Spinal cord (tissue), 9 donors: ENCODE measurements at regions not wholly inside any gene's neighbourhood (a gene's known extent, or its start where the extent isn't known, plus 50 kb on each side); places are given as distances from the start of the nearest gene placed in this dataset.
A peak's percentile ranks its signal among the peaks of the same experiment; 100 is the strongest.

Source experiments
- DNase-seq, 6 donors: peaks; one replicate each; pipeline versions ENCODE4 v3.0.0 to v3.0.0-alpha.2; 2013 to 2015; ENCODE audit warnings: low spot score in 6 of 6, low read depth in 4 of 6
- H3K27ac ChIP-seq: one replicate; pipeline ENCODE4 v1.5.1; 2013; ENCODE audit warnings: low read depth, low read length, control low read depth
- H3K27me3 ChIP-seq: one replicate; pipeline ENCODE4 v1.6.1; 2013; ENCODE audit warnings: low read length; ENCODE audit not compliant: control insufficient read depth, insufficient read depth
- H3K36me3 ChIP-seq: one replicate; pipeline ENCODE4 v1.6.1; 2013; ENCODE audit warnings: low read length; ENCODE audit not compliant: control insufficient read depth, insufficient read depth
- H3K4me1 ChIP-seq: one replicate; pipeline ENCODE4 v1.6.1; 2013; ENCODE audit warnings: low read length; ENCODE audit not compliant: control insufficient read depth, insufficient read depth
- H3K4me3 ChIP-seq: one replicate; pipeline ENCODE4 v1.5.1; 2013; ENCODE audit warnings: low read depth, low read length, control low read depth
- H3K9me3 ChIP-seq: one replicate; pipeline ENCODE4 v1.6.1; 2013; ENCODE audit warnings: low read length; ENCODE audit not compliant: control insufficient read depth, insufficient read depth
- WGBS: methylation state at CpG from one replicate; pipeline ENCODE4 v1.1.5; 2013; ENCODE audit warnings: missing lambda C conversion rate; ENCODE audit not compliant: insufficient coverage; 5-methylcytosine and 5-hydroxymethylcytosine counted together
- donor health status: healthy.

- DNase-seq, result no peak
- Histone ChIP-seq H3K36me3 (no peaks in the 10 kb centered on the region), H3K4me3 (no peak overlapping the region), H3K27ac (no peak overlapping the region), H3K4me1 (no peaks in the 10 kb centered on the region), H3K27me3 (no peaks in the 10 kb centered on the region), H3K9me3 (peaks cover under 1% of the 10 kb centered on the region)
Observed at GRCh38 chr3:117903226-117903625, 1131.4 kb downstream of the IGSF11 start.

- Histone ChIP-seq H3K36me3 (no peaks in the 10 kb centered on the region), H3K4me1 (no peaks in the 10 kb centered on the region), H3K27me3 (no peaks in the 10 kb centered on the region), H3K27ac (no peak overlapping the region), H3K9me3 (no peaks in the 10 kb centered on the region), H3K4me3 (no peak overlapping the region)
- peak in 2 of 6 donors; percentile 10 to 41 for DNase-seq
- 40% methylated on average over 1 of the region's 3 CpGs for WGBS
Observed at GRCh38 chr3:117910820-117911521, 1123.7 kb downstream of the IGSF11 start.

- H3K36me3 ChIP-seq, result no peaks in the 10 kb centered on the region
- H3K4me1 ChIP-seq, result no peaks in the 10 kb centered on the region
- H3K27me3 ChIP-seq, result no peaks in the 10 kb centered on the region
- H3K9me3 ChIP-seq, result no peaks in the 10 kb centered on the region
- WGBS, result no CpG with 5 or more reads among the region's 2 CpGs
- DNase-seq, result no peak
- no peak overlapping the region for H3K27ac ChIP-seq
- H3K4me3 ChIP-seq, result no peak overlapping the region
Observed at GRCh38 chr3:117912352-117912751, 1122.3 kb downstream of the IGSF11 start.

- Histone ChIP-seq H3K9me3 (no peaks in the 10 kb centered on the region), H3K4me3 (no peak overlapping the region), H3K36me3 (no peaks in the 10 kb centered on the region), H3K27me3 (no peaks in the 10 kb centered on the region), H3K4me1 (no peaks in the 10 kb centered on the region), H3K27ac (no peak overlapping the region)
- DNase-seq, result peak in 1 of 6 donors; percentile 46
- 94% methylated on average over 3 of the region's 8 CpGs for WGBS
Observed at GRCh38 chr3:117914540-117915100, 1120.0 kb downstream of the IGSF11 start.

GRCh38 chr3:117916839-117917238 is 1117.8 kb downstream of the IGSF11 start:
- no peaks in the 10 kb centered on the region for H3K9me3 ChIP-seq
- no peaks in the 10 kb centered on the region for H3K27me3 ChIP-seq
- H3K4me3 ChIP-seq, result no peak overlapping the region
- H3K27ac ChIP-seq, result no peak overlapping the region
- WGBS, result no CpG with 5 or more reads among the region's 2 CpGs
- H3K4me1 ChIP-seq, result peaks cover 3% of the 10 kb centered on the region
- no peak for DNase-seq
- no peaks in the 10 kb centered on the region for H3K36me3 ChIP-seq

- H3K4me1 ChIP-seq, result peaks cover 9% of the 10 kb centered on the region
- H3K4me3 ChIP-seq, result no peak overlapping the region
- peak in 1 of 6 donors; percentile 29 for DNase-seq
- no CpG with 5 or more reads among the region's 1 CpG for WGBS
- H3K9me3 ChIP-seq, result no peaks in the 10 kb centered on the region
- H3K27me3 ChIP-seq, result no peaks in the 10 kb centered on the region
- H3K36me3 ChIP-seq, result no peaks in the 10 kb centered on the region
- H3K27ac ChIP-seq, result no peak overlapping the region
Observed at GRCh38 chr3:117919621-117920020, 1115.0 kb downstream of the IGSF11 start.

GRCh38 chr3:117920253-117920898 is 1114.3 kb downstream of the IGSF11 start:
- H3K9me3 ChIP-seq, result no peaks in the 10 kb centered on the region
- peak in 2 of 6 donors; percentile 47 to 77 for DNase-seq
- no peak overlapping the region for H3K27ac ChIP-seq
- no peak overlapping the region for H3K4me3 ChIP-seq
- H3K36me3 ChIP-seq, result no peaks in the 10 kb centered on the region
- peaks cover 9% of the 10 kb centered on the region for H3K4me1 ChIP-seq
- H3K27me3 ChIP-seq, result no peaks in the 10 kb centered on the region
- 15% methylated on average over 3 of the region's 7 CpGs for WGBS

GRCh38 chr3:117921411-117921810 is 1113.2 kb downstream of the IGSF11 start:
- H3K4me1 ChIP-seq, result peaks cover 9% of the 10 kb centered on the region
- H3K27ac ChIP-seq, result no peak overlapping the region
- H3K27me3 ChIP-seq, result no peaks in the 10 kb centered on the region
- H3K36me3 ChIP-seq, result no peaks in the 10 kb centered on the region
- WGBS, result no CpG with 5 or more reads among the region's 3 CpGs
- no peak overlapping the region for H3K4me3 ChIP-seq
- no peaks in the 10 kb centered on the region for H3K9me3 ChIP-seq
- DNase-seq, result no peak

GRCh38 chr3:117922039-117922438 is 1112.6 kb downstream of the IGSF11 start:
- H3K9me3 ChIP-seq, result no peaks in the 10 kb centered on the region
- DNase-seq, result peak in 2 of 6 donors; percentile 35 to 63
- no peaks in the 10 kb centered on the region for H3K36me3 ChIP-seq
- H3K4me1 ChIP-seq, result peaks cover 9% of the 10 kb centered on the region
- no peak overlapping the region for H3K27ac ChIP-seq
- H3K4me3 ChIP-seq, result no peak overlapping the region
- H3K27me3 ChIP-seq, result no peaks in the 10 kb centered on the region
- 25% methylated on average over 2 of the region's 4 CpGs for WGBS

- DNase-seq, result no peak
- peaks cover 6% of the 10 kb centered on the region for H3K4me1 ChIP-seq
- H3K27ac ChIP-seq, result no peak overlapping the region
- H3K27me3 ChIP-seq, result no peaks in the 10 kb centered on the region
- no peaks in the 10 kb centered on the region for H3K9me3 ChIP-seq
- no peaks in the 10 kb centered on the region for H3K36me3 ChIP-seq
- no peak overlapping the region for H3K4me3 ChIP-seq
Observed at GRCh38 chr3:117926819-117927218, 1107.8 kb downstream of the IGSF11 start.
